NOMO-1 treated with DMSO at 0.1 percent for 48 hours (cell line): ENCODE measurements at regions not wholly inside any gene's neighbourhood (a gene's known extent, or its start where the extent isn't known, plus 50 kb on each side); places are given as distances from the start of the nearest gene placed in this dataset.

Experiments
- DNase-seq: peaks from one replicate; lab custom pipeline; 2025; ENCODE audit not compliant: unreplicated experiment; lab: John Stamatoyannopoulos, UW

GRCh38 chr9:95762322-95762721 lies 113.2 kb upstream of the ERCC6L2 start:
- DNase-seq = no peak

GRCh38 chr9:95760791-95761190 lies 114.7 kb upstream of the ERCC6L2 start:
- no peak for DNase-seq

GRCh38 chr9:95757439-95757838 lies 118.1 kb upstream of the ERCC6L2 start:
- no peak for DNase-seq

GRCh38 chr9:95756986-95757385 lies 118.5 kb upstream of the ERCC6L2 start:
- no peak for DNase-seq

- no peak for DNase-seq
Measured at GRCh38 chr9:95756101-95756500, 119.4 kb upstream of the ERCC6L2 start.

- no peak for DNase-seq
Measured at GRCh38 chr9:95755421-95755730, 120.1 kb upstream of the ERCC6L2 start.

GRCh38 chr9:95754533-95755420 lies 120.7 kb upstream of the ERCC6L2 start:
- no peak for DNase-seq

- no peak for DNase-seq
Measured at GRCh38 chr9:95753762-95754465, 121.6 kb upstream of the ERCC6L2 start.

GRCh38 chr9:95752129-95752731 lies 123.3 kb upstream of the ERCC6L2 start:
- no peak for DNase-seq

GRCh38 chr9:95751520-95751790 lies 124.0 kb upstream of the ERCC6L2 start:
- DNase-seq = no peak

- no peak for DNase-seq
Measured at GRCh38 chr9:95750725-95751519, 124.6 kb upstream of the ERCC6L2 start.

GRCh38 chr9:95749493-95749892 lies 126.0 kb upstream of the ERCC6L2 start:
- no peak for DNase-seq

GRCh38 chr9:95746408-95747180 lies 128.9 kb upstream of the ERCC6L2 start:
- DNase-seq = no peak

- no peak for DNase-seq
Measured at GRCh38 chr9:95742821-95743220, 132.7 kb upstream of the ERCC6L2 start.

- no peak for DNase-seq
Measured at GRCh38 chr9:95741631-95742030, 133.9 kb upstream of the ERCC6L2 start.

GRCh38 chr9:95740217-95741004 lies 135.1 kb upstream of the ERCC6L2 start:
- DNase-seq = no peak

GRCh38 chr9:95738438-95738837 lies 137.1 kb upstream of the ERCC6L2 start:
- no peak for DNase-seq

- no peak for DNase-seq
Measured at GRCh38 chr9:95736891-95737522, 138.5 kb upstream of the ERCC6L2 start.

GRCh38 chr9:95736370-95736769 lies 139.1 kb upstream of the ERCC6L2 start:
- no peak for DNase-seq

GRCh38 chr9:95735701-95736100 lies 139.8 kb upstream of the ERCC6L2 start:
- DNase-seq = no peak
